IMR-90 (cell line): ENCODE measurements at regions not wholly inside any gene's neighbourhood (a gene's known extent, or its start where the extent isn't known, plus 50 kb on each side); places are given as distances from the start of the nearest gene placed in this dataset.

Experiments
- ATAC-seq: fragments of 200-7000 bp; cut with Tn5 transposase; 2 replicates; pipeline ENCODE4 v1.9.1; 2020; ENCODE audit warnings: low read depth, mild to moderate bottlenecking, moderate library complexity
- BruUV-seq: library from RNA; stranded (reverse); fragments of 400-500 nt; replicated peaks from 2 replicates; lab custom pipeline; 2021; lab: Mats Ljungman, UMichigan
- CTCF ChIA-PET: fragments of 300-600 bp; formaldehyde crosslinking; extraction: SDS; loops from one replicate; lab custom pipeline; 2021; ENCODE audit warnings: antibody characterized with exemption; lab: Yijun Ruan, JAX
- POLR2A ChIA-PET: fragments of 300-600 bp; sonication (Branson Sonifier 250); formaldehyde crosslinking; loops from one replicate; lab custom pipeline; 2022; ENCODE audit warnings: antibody characterized with exemption; ENCODE audit not compliant: unreplicated experiment; lab: Charles Lee
- DNase-seq: peaks from one replicate; pipeline ENCODE4 v3.0.0; 2013
- H2AFZ ChIP-seq: replicated peaks from 2 replicates; pipeline ENCODE3; 2013; ENCODE audit warnings: low read length, mild to moderate bottlenecking; ENCODE audit not compliant: poor library complexity
- H2AK5ac ChIP-seq: 2 replicates; pipeline ENCODE4 v1.6.1; 2013; ENCODE audit warnings: low read depth, low read length, inconsistent platforms
- H2AK9ac ChIP-seq: replicated peaks from 2 replicates; pipeline ENCODE3; 2013; ENCODE audit warnings: mild to moderate bottlenecking, low read depth, low read length, moderate library complexity; ENCODE audit not compliant: poor library complexity
- H2BK120ac ChIP-seq: 2 replicates; pipeline ENCODE4 v1.6.1; 2013; ENCODE audit warnings: low read depth, low read length, inconsistent platforms
- H2BK15ac ChIP-seq: 3 replicates; pipeline ENCODE4 v1.6.1; 2013; ENCODE audit warnings: low read depth, low read length, inconsistent platforms
- H2BK20ac ChIP-seq: 2 replicates; pipeline ENCODE4 v1.6.1; 2013; ENCODE audit warnings: low read depth, mild to moderate bottlenecking, inconsistent platforms, low read length, moderate library complexity
- H2BK5ac ChIP-seq: 2 replicates; pipeline ENCODE4 v1.6.1; 2013; ENCODE audit warnings: mild to moderate bottlenecking, low read depth, low read length, inconsistent platforms; ENCODE audit not compliant: poor library complexity, severe bottlenecking
- H3K14ac ChIP-seq: replicated peaks from 2 replicates; pipeline ENCODE4 v1.6.1; 2013; ENCODE audit warnings: low read depth, low read length, inconsistent platforms
- H3K18ac ChIP-seq: 2 replicates; pipeline ENCODE4 v1.6.1; 2013; ENCODE audit warnings: low read depth, low read length, control low read depth
- H3K23ac ChIP-seq: 2 replicates; pipeline ENCODE4 v1.6.1; 2013; ENCODE audit warnings: low read depth, low read length, inconsistent platforms
- H3K27ac ChIP-seq: 2 replicates; pipeline ENCODE4 v1.5.1; 2013; ENCODE audit warnings: mild to moderate bottlenecking, control low read depth, low read length; ENCODE audit not compliant: insufficient read depth
- H3K27me3 ChIP-seq: 2 replicates; pipeline ENCODE4 v1.6.1; 2013; ENCODE audit warnings: low read length; ENCODE audit not compliant: control insufficient read depth, insufficient read depth
- H3K36me3 ChIP-seq: 2 replicates; pipeline ENCODE4 v1.6.1; 2013; ENCODE audit warnings: low read length, mixed read lengths; ENCODE audit not compliant: control insufficient read depth, insufficient read depth
- H3K4ac ChIP-seq: 2 replicates; pipeline ENCODE4 v1.6.1; 2013; ENCODE audit warnings: low read depth, low read length, inconsistent platforms
- H3K4me1 ChIP-seq: 2 replicates; pipeline ENCODE4 v1.6.1; 2013; ENCODE audit warnings: low read length, mixed read lengths; ENCODE audit not compliant: control insufficient read depth, insufficient read depth
- H3K4me2 ChIP-seq: 2 replicates; pipeline ENCODE4 v1.6.1; 2013; ENCODE audit warnings: low read depth, mild to moderate bottlenecking, control low read depth, low read length, moderate library complexity
- H3K4me3 ChIP-seq: 2 replicates; pipeline ENCODE4 v1.5.1; 2013; ENCODE audit warnings: low read depth, mild to moderate bottlenecking, control low read depth, low read length, moderate library complexity; ENCODE audit not compliant: insufficient read depth
- H3K56ac ChIP-seq: 2 replicates; pipeline ENCODE4 v1.6.1; 2013; ENCODE audit warnings: low read length, inconsistent platforms; ENCODE audit not compliant: insufficient read depth; ENCODE audit errors: extremely low read depth
- H3K79me1 ChIP-seq, 2 experiments: 2 replicates each; pipeline ENCODE4 v1.6.1; 2013; ENCODE audit warnings: low read length in 2 of 2, inconsistent platforms in 1 of 2, low read depth in 1 of 2
- H3K9ac ChIP-seq: 2 replicates; pipeline ENCODE4 v1.6.1; 2013; ENCODE audit warnings: low read depth, low read length, control low read depth
- H3K9me1 ChIP-seq: 2 replicates; pipeline ENCODE4 v1.6.1; 2013; ENCODE audit warnings: low read length, inconsistent platforms; ENCODE audit not compliant: insufficient read depth
- H3K9me3 ChIP-seq: 2 replicates; pipeline ENCODE4 v1.6.1; 2013; ENCODE audit warnings: low read length; ENCODE audit not compliant: control insufficient read depth, insufficient read depth
- H4K20me1 ChIP-seq: 2 replicates; pipeline ENCODE4 v1.6.1; 2013; ENCODE audit warnings: low read length, inconsistent platforms; ENCODE audit not compliant: insufficient read depth
- H4K5ac ChIP-seq: 2 replicates; pipeline ENCODE4 v1.6.1; 2013; ENCODE audit warnings: mild to moderate bottlenecking, low read depth, low read length, control low read depth
- H4K8ac ChIP-seq, 2 experiments: 2 replicates each; pipeline ENCODE4 v1.6.1; 2013; ENCODE audit warnings: low read depth in 2 of 2, low read length in 2 of 2, control low read depth in 1 of 2, inconsistent platforms in 1 of 2
- H4K91ac ChIP-seq: 2 replicates; pipeline ENCODE4 v1.6.1; 2013; ENCODE audit warnings: low read depth, low read length, inconsistent platforms; ENCODE audit not compliant: insufficient read depth
- MAFK ChIP-seq: IDR thresholded peaks from 2 replicates; pipeline ENCODE4 v1.6.1; 2012; ENCODE audit warnings: low read depth, low read length, improper control_type of control experiment
- MAZ ChIP-seq: IDR thresholded peaks from 2 replicates; pipeline ENCODE4 v1.6.1; 2012; ENCODE audit warnings: low read depth, mild to moderate bottlenecking, low read length, improper control_type of control experiment, moderate library complexity, borderline replicate concordance
- WGBS, 2 experiments: methylation state at CpG; one replicate each; pipeline versions ENCODE4 v1.1.5 to v1.1.7; 2013; ENCODE audit warnings: missing lambda C conversion rate in 2 of 2; ENCODE audit not compliant: insufficient read length in 1 of 2; ENCODE audit errors: extremely low coverage in 2 of 2; 5-methylcytosine and 5-hydroxymethylcytosine counted together
- dilution Hi-C: fragments of 300-500 bp; cut with HindIII; formaldehyde crosslinking; loops from one replicate; pipeline ENCODE4 v1.14.3; 2018; ENCODE audit warnings: low sequenced_read_pairs; ENCODE audit not compliant: unreplicated experiment
- in situ Hi-C: fragments of 300-500 bp; cut with MboI; formaldehyde crosslinking; loops from 3 replicates; pipeline ENCODE4 v1.14.3; 2019; ENCODE audit warnings: low sequenced_read_pairs, inconsistent platforms, mixed read lengths
- intact Hi-C: fragments of 100-400 bp; cut with micrococcal nuclease; formaldehyde crosslinking; loops from 2 replicates; pipeline ENCODE4 v1.10.0; 2022

- CTCF ChIA-PET: no interaction called here
- no peaks in the 10 kb centered on the region for H3K27me3 ChIP-seq
- no peak for TF ChIP-seq MAZ
- TF ChIP-seq MAFK: 0 out of 2 replicates have a peak, but pooled peaks have one; percentile 14
- POLR2A ChIA-PET: no interaction called here
- no peaks in the 10 kb centered on the region for H3K36me3 ChIP-seq
- H3K56ac ChIP-seq: no peak overlapping the region
- in situ Hi-C loops (no loop called here), intact Hi-C loops (no loop called here), dilution Hi-C loops (no loop called here)
- H2BK20ac ChIP-seq: no peak overlapping the region
- H4K5ac ChIP-seq: no peak overlapping the region
- no peaks in the 10 kb centered on the region for H3K79me1 ChIP-seq
- no peak overlapping the region for H4K91ac ChIP-seq
- H2AK9ac ChIP-seq: no peak overlapping the region
- peaks cover 7% of the 10 kb centered on the region for H3K9me3 ChIP-seq
- H3K14ac ChIP-seq: no peak overlapping the region
- no peak overlapping the region for H2BK15ac ChIP-seq
- no peak overlapping the region for H3K18ac ChIP-seq
- no peak for DNase-seq
- H3K4me2 ChIP-seq: no peak overlapping the region
- H3K27ac ChIP-seq: no peak overlapping the region
- H2BK120ac ChIP-seq: no peak overlapping the region
- ATAC-seq: no peak
- no peaks in the 10 kb centered on the region for H3K4me1 ChIP-seq
- no peak overlapping the region for H3K4ac ChIP-seq
- no peak overlapping the region for H2AFZ ChIP-seq
- no peak overlapping the region for H2AK5ac ChIP-seq
- H2BK5ac ChIP-seq: no peak overlapping the region
- BruUV-seq: no TSS peak
- H4K20me1 ChIP-seq: no peaks in the 10 kb centered on the region
- H3K9ac ChIP-seq: no peak overlapping the region
- H3K9me1 ChIP-seq: no peaks in the 10 kb centered on the region
- WGBS, 2 experiments: no CpG with 5 or more reads among the region's 1 CpG
- H3K4me3 ChIP-seq: no peak overlapping the region
- no peak overlapping the region for H3K23ac ChIP-seq
- no peak overlapping the region for H4K8ac ChIP-seq
Observed at GRCh38 chr10:56567580-56567979, 206.5 kb upstream of the ZWINT start.
